Neural cell (in vitro differentiated cells): ENCODE measurements at regions not wholly inside any gene's neighbourhood (a gene's known extent, or its start where the extent isn't known, plus 50 kb on each side); places are given as distances from the start of the nearest gene placed in this dataset.

Experiments used
- H2AFZ ChIP-seq: fragments of 200-600, 300-800 bp; sonication (generic), shearing (Covaris generic); 2 replicates; pipeline ENCODE4 v1.6.0; 2014; ENCODE audit warnings: low read depth, mild to moderate bottlenecking, antibody characterized with exemption, low read length, moderate library complexity
- H3F3A ChIP-seq: fragments of 200-600 bp; shearing (Covaris generic); 2 replicates; pipeline ENCODE4 v1.6.1; 2016; ENCODE audit warnings: mild to moderate bottlenecking, moderate library complexity, mixed read lengths, antibody characterized with exemption, low read length; ENCODE audit not compliant: insufficient read depth, poor library complexity, severe bottlenecking
- H3K27ac ChIP-seq: fragments of 200-600, 300-800 bp; sonication (generic), shearing (Covaris generic); 2 replicates; pipeline ENCODE4 v1.5.1; 2014; ENCODE audit warnings: mild to moderate bottlenecking, low read length, moderate library complexity
- H3K27me3 ChIP-seq: fragments of 300-800, 200-600 bp; sonication (generic), shearing (Covaris generic); 2 replicates; pipeline ENCODE4 v1.6.0; 2014; ENCODE audit warnings: mild to moderate bottlenecking, low read depth, low read length, moderate library complexity; ENCODE audit not compliant: insufficient read depth
- H3K36me3 ChIP-seq: fragments of 300-800, 200-600 bp; sonication (generic), shearing (Covaris generic); 2 replicates; pipeline ENCODE4 v1.5.1; 2014; ENCODE audit warnings: mild to moderate bottlenecking, antibody characterized with exemption, low read length, moderate library complexity; ENCODE audit not compliant: insufficient read depth
- H3K4me2 ChIP-seq: fragments of 300-800, 200-600 bp; sonication (generic), shearing (Covaris generic); 2 replicates; pipeline ENCODE4 v1.6.0; 2014; ENCODE audit warnings: mild to moderate bottlenecking, low read length
- H3K4me3 ChIP-seq: fragments of 300-800, 200-600 bp; sonication (generic), shearing (Covaris generic); 2 replicates; pipeline ENCODE4 v1.5.1; 2014; ENCODE audit warnings: mild to moderate bottlenecking, low read length, moderate library complexity
- H3K79me2 ChIP-seq: fragments of 200-600 bp; shearing (Covaris generic); replicated peaks from 2 replicates; pipeline ENCODE4 v1.6.0; 2014; ENCODE audit warnings: mild to moderate bottlenecking, low read length, moderate library complexity; ENCODE audit not compliant: insufficient read depth
- H3K9ac ChIP-seq: fragments of 300-800, 200-600 bp; sonication (generic), shearing (Covaris generic); 2 replicates; pipeline ENCODE4 v1.6.1; 2016; ENCODE audit warnings: mild to moderate bottlenecking, low read length, mixed read lengths
- H3K9me2 ChIP-seq: fragments of 200-600 bp; shearing (Covaris generic); 2 replicates; pipeline ENCODE4 v1.6.1; 2016; ENCODE audit warnings: mild to moderate bottlenecking, low read length, mixed read lengths; ENCODE audit not compliant: insufficient read depth
- H3K9me3 ChIP-seq: fragments of 200-600, 300-800 bp; sonication (generic), shearing (Covaris generic); 2 replicates; pipeline ENCODE4 v1.6.1; 2016; ENCODE audit warnings: mild to moderate bottlenecking, mixed run types, low read length, moderate library complexity, mixed read lengths
- H4K20me1 ChIP-seq: fragments of 200-600 bp; shearing (Covaris generic); 2 replicates; pipeline ENCODE4 v1.6.1; 2016; ENCODE audit warnings: mild to moderate bottlenecking, mixed run types; ENCODE audit not compliant: insufficient read depth
- CTCF ChIP-seq: fragments of 450-650 bp; IDR thresholded peaks from 2 replicates; pipeline ENCODE4 v1.5.1; 2014; ENCODE audit warnings: antibody characterized with exemption, mild to moderate bottlenecking, moderate library complexity; ENCODE audit not compliant: poor library complexity, severe bottlenecking
- EP300 ChIP-seq: fragments of 450-650 bp; conservative IDR thresholded peaks from 2 replicates; pipeline ENCODE4 v1.6.1; 2014; ENCODE audit warnings: antibody characterized with exemption, mild to moderate bottlenecking, moderate library complexity; ENCODE audit not compliant: poor library complexity, severe bottlenecking
- EZH2 ChIP-seq: fragments of 200-600, 300-800 bp; shearing (Covaris generic), sonication (generic); IDR thresholded peaks from 2 replicates; pipeline ENCODE4 v1.6.1; 2014; ENCODE audit warnings: antibody characterized with exemption, low read length, borderline replicate concordance, mild to moderate bottlenecking; ENCODE audit not compliant: insufficient read depth, poor library complexity, severe bottlenecking
- MXI1 ChIP-seq: fragments of 450-650 bp; conservative IDR thresholded peaks from 2 replicates; pipeline ENCODE4 v1.6.1; 2014; ENCODE audit warnings: antibody characterized with exemption, mild to moderate bottlenecking; ENCODE audit not compliant: poor library complexity, severe bottlenecking
- POLR2AphosphoS5 ChIP-seq: IDR thresholded peaks from 2 replicates; pipeline ENCODE4 v1.6.1; 2012
- RAD21 ChIP-seq: fragments of 450-650 bp; conservative IDR thresholded peaks from 2 replicates; pipeline ENCODE4 v1.6.1; 2014; ENCODE audit warnings: antibody characterized with exemption, mild to moderate bottlenecking, moderate library complexity
- REST ChIP-seq: IDR thresholded peaks from 2 replicates; pipeline ENCODE4 v1.6.1; 2012; ENCODE audit warnings: borderline replicate concordance
- SMC3 ChIP-seq: fragments of 450-650 bp; conservative IDR thresholded peaks from 2 replicates; pipeline ENCODE4 v1.6.1; 2014; ENCODE audit warnings: antibody characterized with exemption, mild to moderate bottlenecking, moderate library complexity; ENCODE audit not compliant: poor library complexity
- TAF1 ChIP-seq: IDR thresholded peaks from 2 replicates; pipeline ENCODE4 v1.6.1; 2012; ENCODE audit warnings: low read depth

- Histone ChIP-seq H3F3A (peaks cover 3% of the 10 kb centered on the region), H2AFZ (no peak overlapping the region), H3K27ac (peak overlapping the region; percentile 30), H3K9me2 (no peaks in the 10 kb centered on the region), H3K4me3 (peak overlapping the region; percentile 19), H3K9me3 (no peaks in the 10 kb centered on the region), H3K9ac (peak overlapping the region; percentile 25), H3K4me2 (peak overlapping the region; percentile 20), H4K20me1 (no peaks in the 10 kb centered on the region), H3K79me2 (peaks cover 3% of the 10 kb centered on the region), H3K36me3 (no peaks in the 10 kb centered on the region), H3K27me3 (no peaks in the 10 kb centered on the region)
- TF ChIP-seq POLR2AphosphoS5: no peak
- no peak for TF ChIP-seq EP300
- TF ChIP-seq MXI1: no peak
- no peak for TF ChIP-seq REST
- no peak for TF ChIP-seq EZH2
- TF ChIP-seq CTCF: no peak
- TF ChIP-seq RAD21: no peak
- no peak for TF ChIP-seq TAF1
- TF ChIP-seq SMC3: no peak
Measured at GRCh38 chr6:98041921-98042320, 758.9 kb upstream of the MMS22L start.

GRCh38 chr6:98044151-98044561, 761.1 kb upstream of the MMS22L start:
- Histone ChIP-seq H3K4me2 (peak overlapping the region; percentile 75), H3K9me2 (no peaks in the 10 kb centered on the region), H3K27ac (peak overlapping the region; percentile 94), H3F3A (peaks cover 3% of the 10 kb centered on the region), H2AFZ (no peak overlapping the region), H3K27me3 (no peaks in the 10 kb centered on the region), H3K4me3 (peak overlapping the region; percentile 56), H3K36me3 (no peaks in the 10 kb centered on the region), H3K9me3 (no peaks in the 10 kb centered on the region), H3K9ac (peak overlapping the region; percentile 66), H4K20me1 (no peaks in the 10 kb centered on the region), H3K79me2 (no peaks in the 10 kb centered on the region)
- TF ChIP-seq POLR2AphosphoS5: peak; percentile 80
- TF ChIP-seq MXI1: peak; percentile 54
- TF ChIP-seq REST: no peak
- no peak for TF ChIP-seq CTCF
- TF ChIP-seq EP300: peak; percentile 94
- TF ChIP-seq EZH2: no peak
- peak; percentile 45 for TF ChIP-seq SMC3
- no peak for TF ChIP-seq TAF1
- peak; percentile 55 for TF ChIP-seq RAD21
